Fibroblast of mammary gland (primary cell): ENCODE measurements at regions not wholly inside any gene's neighbourhood (a gene's known extent, or its start where the extent isn't known, plus 50 kb on each side); places are given as distances from the start of the nearest gene placed in this dataset.
A peak's percentile ranks its signal among the peaks of the same experiment; 100 is the strongest.

Experiments used
- DNase-seq: peaks from one replicate; pipeline ENCODE4 v3.0.0-alpha.2; 2010; ENCODE audit warnings: low read depth
- H3K4me3 ChIP-seq: 2 replicates; pipeline ENCODE4 v1.5.1; 2011; ENCODE audit warnings: low read depth, mild to moderate bottlenecking, low read length, moderate library complexity; ENCODE audit not compliant: control insufficient read depth
- CTCF ChIP-seq: conservative IDR thresholded peaks from 2 replicates; pipeline ENCODE4 v1.5.1; 2011; ENCODE audit warnings: low read depth, low read length, inconsistent platforms; ENCODE audit not compliant: control insufficient read depth, insufficient read depth

- H3K4me3 ChIP-seq: no peak overlapping the region
- DNase-seq: no peak
Observed at GRCh38 chr3:127053450-127053849, 70.5 kb downstream of the PLXNA1 start.

GRCh38 chr3:127053979-127054378 is 71.1 kb downstream of the PLXNA1 start:
- DNase-seq: peak; percentile 20
- H3K4me3 ChIP-seq: no peak overlapping the region
- TF ChIP-seq CTCF: no peak

More at GRCh38 chr3:127053450-127053849, 70.5 kb downstream of the PLXNA1 start:
- TF ChIP-seq CTCF: no peak

- DNase-seq: no peak
- TF ChIP-seq CTCF: no peak
- H3K4me3 ChIP-seq: no peak overlapping the region
Observed at GRCh38 chr3:127056281-127056680, 73.4 kb downstream of the PLXNA1 start.

GRCh38 chr3:127056976-127057375 is 74.1 kb downstream of the PLXNA1 start:
- TF ChIP-seq CTCF: no peak
- no peak for DNase-seq
- no peak overlapping the region for H3K4me3 ChIP-seq

- peak; percentile 82 for DNase-seq
- no peak for TF ChIP-seq CTCF
- no peak overlapping the region for H3K4me3 ChIP-seq
Observed at GRCh38 chr3:127059072-127059471, 76.2 kb downstream of the PLXNA1 start.

- TF ChIP-seq CTCF: no peak
- H3K4me3 ChIP-seq: no peak overlapping the region
- DNase-seq: no peak
Observed at GRCh38 chr3:127061641-127062040, 78.7 kb downstream of the PLXNA1 start.

GRCh38 chr3:127062926-127063325 is 80.0 kb downstream of the PLXNA1 start:
- TF ChIP-seq CTCF: no peak
- DNase-seq: no peak
- H3K4me3 ChIP-seq: no peak overlapping the region
